Gastroesophageal sphincter (tissue), 4 donors: ENCODE measurements at regions not wholly inside any gene's neighbourhood (a gene's known extent, or its start where the extent isn't known, plus 50 kb on each side); places are given as distances from the start of the nearest gene placed in this dataset.

ENCODE experiments used
- ATAC-seq: fragments of 150-250 bp; one replicate; pipeline ENCODE4 v1.9.1; 2016; ENCODE audit warnings: mild to moderate bottlenecking, moderate library complexity
- H3K27ac ChIP-seq, 4 donors: fragments of 200-600 bp; sonication (generic) in 3 of 4; 1 replicate in 3 of 4; 2 replicates in 1 of 4; pipeline ENCODE4 v1.5.1; 2016 to 2019
- H3K27me3 ChIP-seq: fragments of 200-600 bp; sonication (generic); one replicate; pipeline ENCODE4 v1.5.1; 2019
- H3K36me3 ChIP-seq, 2 donors: fragments of 200-600 bp; sonication (generic); one replicate each; pipeline ENCODE4 v1.5.1; 2019; ENCODE audit warnings: control low read depth in 1 of 2
- H3K4me1 ChIP-seq, 3 donors: fragments of 200-600 bp; sonication (generic); 1 replicate in 2 of 3; 2 replicates in 1 of 3; pipeline ENCODE4 v1.5.1; 2016 to 2019; ENCODE audit warnings: control low read depth in 2 of 3
- H3K4me3 ChIP-seq, 2 donors: fragments of 200-600 bp; sonication (generic); one replicate each; pipeline ENCODE4 v1.5.1; 2019; ENCODE audit warnings: mild to moderate bottlenecking in 1 of 2, moderate library complexity in 1 of 2
- H3K9me3 ChIP-seq, 3 donors: fragments of 200-600 bp; sonication (generic); one replicate each; pipeline ENCODE4 v1.5.1; 2017 to 2019; ENCODE audit warnings: control low read depth in 2 of 3
- EP300 ChIP-seq: sonication (generic); formaldehyde crosslinking; IDR thresholded peaks from one replicate; pipeline ENCODE4 v1.6.1; 2017; ENCODE audit warnings: antibody characterized with exemption, mild to moderate bottlenecking
- POLR2A ChIP-seq, 2 donors: fragments of 450-650 bp; IDR thresholded peaks; one replicate each; pipeline ENCODE4 v1.6.1; 2017; ENCODE audit warnings: antibody characterized with exemption in 2 of 2, mild to moderate bottlenecking in 2 of 2, moderate library complexity in 1 of 2
- POLR2AphosphoS5 ChIP-seq: sonication (generic); formaldehyde crosslinking; IDR thresholded peaks from one replicate; pipeline ENCODE4 v1.6.1; 2017; ENCODE audit warnings: antibody characterized with exemption
- WGBS, 2 donors: methylation state at CpG; one replicate each; pipeline ENCODE4 v1.1.5; 2018; ENCODE audit warnings: low coverage in 1 of 2; 5-methylcytosine and 5-hydroxymethylcytosine counted together
- TF ChIP-seq, protein P1 (sequence below), 4 experiments: fragments of 200-600 bp in 2 of 4; fragments of 450-650 bp in 2 of 4; sonication (generic) in 1 of 4; IDR thresholded peaks; one replicate each; pipeline ENCODE4 v1.5.1; 2017 to 2019; ENCODE audit warnings: antibody characterized with exemption in 4 of 4, mild to moderate bottlenecking in 2 of 4, moderate library complexity in 2 of 4

DNA sequence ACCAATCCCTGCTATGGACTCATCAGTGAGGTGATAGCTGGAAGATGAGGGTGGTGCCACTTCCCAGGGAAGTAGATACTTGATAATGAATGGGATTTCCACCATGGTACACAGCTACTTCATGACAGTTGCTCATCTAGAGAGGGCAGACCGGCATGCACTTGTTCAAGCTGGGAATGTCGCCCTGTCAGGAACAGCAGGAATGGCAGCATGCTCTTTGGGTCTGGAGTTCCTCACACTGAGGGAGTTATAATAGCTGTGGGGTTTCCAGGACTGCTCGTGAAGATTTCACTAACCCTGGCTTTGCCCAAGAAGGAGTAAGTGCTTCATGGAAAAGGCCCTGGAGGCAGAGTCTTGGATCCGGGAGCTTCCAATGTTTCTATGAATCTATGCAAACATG is 129.2 kb downstream of the PSMG1 start:
- H3K4me3 ChIP-seq: no peak overlapping the region
- peak overlapping the region in 2 of 4 donors; percentile 49 to 64 for H3K27ac ChIP-seq
- no peak for ATAC-seq
- H3K9me3 ChIP-seq: no peaks in the 10 kb centered on the region
- no peaks in the 10 kb centered on the region for H3K27me3 ChIP-seq
- TF ChIP-seq EP300 (no peak), POLR2A (IDR thresholded peaks at IDR 0.05) (no peak), POLR2AphosphoS5 (no peak)
- TF ChIP-seq, protein P1, sequence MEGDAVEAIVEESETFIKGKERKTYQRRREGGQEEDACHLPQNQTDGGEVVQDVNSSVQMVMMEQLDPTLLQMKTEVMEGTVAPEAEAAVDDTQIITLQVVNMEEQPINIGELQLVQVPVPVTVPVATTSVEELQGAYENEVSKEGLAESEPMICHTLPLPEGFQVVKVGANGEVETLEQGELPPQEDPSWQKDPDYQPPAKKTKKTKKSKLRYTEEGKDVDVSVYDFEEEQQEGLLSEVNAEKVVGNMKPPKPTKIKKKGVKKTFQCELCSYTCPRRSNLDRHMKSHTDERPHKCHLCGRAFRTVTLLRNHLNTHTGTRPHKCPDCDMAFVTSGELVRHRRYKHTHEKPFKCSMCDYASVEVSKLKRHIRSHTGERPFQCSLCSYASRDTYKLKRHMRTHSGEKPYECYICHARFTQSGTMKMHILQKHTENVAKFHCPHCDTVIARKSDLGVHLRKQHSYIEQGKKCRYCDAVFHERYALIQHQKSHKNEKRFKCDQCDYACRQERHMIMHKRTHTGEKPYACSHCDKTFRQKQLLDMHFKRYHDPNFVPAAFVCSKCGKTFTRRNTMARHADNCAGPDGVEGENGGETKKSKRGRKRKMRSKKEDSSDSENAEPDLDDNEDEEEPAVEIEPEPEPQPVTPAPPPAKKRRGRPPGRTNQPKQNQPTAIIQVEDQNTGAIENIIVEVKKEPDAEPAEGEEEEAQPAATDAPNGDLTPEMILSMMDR (IDR thresholded peaks at IDR 0.05): no peak
- no peaks in the 10 kb centered on the region for H3K36me3 ChIP-seq
- H3K4me1 ChIP-seq: peaks cover 0 to 18% (median 0%) of the 10 kb centered on the region in 3 donors
- 83 to 90% methylated on average over 1 to 2 of the region's 4 CpGs for WGBS, 2 donors

DNA sequence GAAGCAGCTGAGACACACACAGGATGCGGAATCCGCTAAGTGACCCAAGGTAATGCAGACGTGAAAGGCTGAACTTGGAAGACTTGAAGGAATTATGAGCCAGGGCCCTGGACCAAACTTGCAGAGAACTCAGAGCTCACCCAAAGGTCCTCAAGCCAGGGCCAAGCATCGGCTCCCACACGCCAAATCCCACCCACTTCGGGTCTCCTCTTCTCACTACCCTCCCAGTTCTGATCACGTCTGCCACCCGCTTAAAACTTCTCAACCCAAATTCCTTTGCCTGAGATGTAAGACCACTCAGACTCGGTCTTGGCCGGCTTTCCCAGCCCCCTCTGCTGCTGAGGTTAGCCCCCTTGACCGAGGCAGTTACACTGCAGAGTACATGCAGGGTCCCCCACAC is 130.1 kb downstream of the PSMG1 start:
- Histone ChIP-seq H3K36me3 (no peaks in the 10 kb centered on the region), H3K27ac (no peak overlapping the region), H3K4me3 (no peak overlapping the region), H3K9me3 (no peaks in the 10 kb centered on the region), H3K27me3 (no peaks in the 10 kb centered on the region), H3K4me1 (peaks cover 0 to 18% (median 0%) of the 10 kb centered on the region in 3 donors)
- TF ChIP-seq POLR2A (IDR thresholded peaks at IDR 0.05): no peak
- TF ChIP-seq, protein P1 (IDR thresholded peaks at IDR 0.05): no peak
- no peak for TF ChIP-seq POLR2AphosphoS5
- TF ChIP-seq EP300: no peak
- WGBS, 2 donors: 81 to 94% methylated on average over 5 to 8 of the region's 11 CpGs
- no peak for ATAC-seq

DNA sequence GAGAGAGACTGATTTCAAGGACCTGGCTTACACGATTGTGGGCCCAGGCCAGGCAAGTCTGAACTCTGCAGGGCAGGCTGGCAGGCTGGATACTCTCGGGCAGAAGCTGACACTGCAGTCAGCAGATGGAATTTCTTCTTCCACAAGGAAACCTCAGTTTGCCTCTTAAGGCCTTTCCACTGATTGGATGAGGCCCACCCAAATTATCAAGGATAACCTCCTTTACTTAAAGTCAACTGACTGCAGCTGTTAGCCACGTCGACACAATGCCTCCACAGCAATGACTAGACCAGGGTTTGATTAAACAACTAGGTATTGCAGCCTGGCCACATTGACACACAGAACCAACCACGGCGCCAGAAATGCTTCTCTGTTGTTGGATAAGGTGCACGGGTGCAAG is 130.5 kb downstream of the PSMG1 start:
- 95 to 100% methylated on average over 1 to 6 of the region's 7 CpGs for WGBS, 2 donors
- Histone ChIP-seq H3K4me1 (peaks cover 0 to 18% (median 0%) of the 10 kb centered on the region in 3 donors), H3K36me3 (no peaks in the 10 kb centered on the region), H3K27ac (no peak overlapping the region), H3K9me3 (no peaks in the 10 kb centered on the region), H3K27me3 (no peaks in the 10 kb centered on the region), H3K4me3 (no peak overlapping the region)
- TF ChIP-seq, protein P1 (IDR thresholded peaks at IDR 0.05): no peak
- TF ChIP-seq POLR2AphosphoS5 (no peak), POLR2A (IDR thresholded peaks at IDR 0.05) (no peak), EP300 (no peak)
- ATAC-seq: no peak

- no peaks in the 10 kb centered on the region for H3K36me3 ChIP-seq
- no peak overlapping the region for H3K27ac ChIP-seq
- no peak for ATAC-seq
- TF ChIP-seq POLR2A (IDR thresholded peaks at IDR 0.05) (no peak), EP300 (no peak), POLR2AphosphoS5 (no peak)
- TF ChIP-seq, protein P1 (IDR thresholded peaks at IDR 0.05): no peak
- 79% methylated on average over 3 of the region's 3 CpGs for WGBS, 2 donors
- no peak overlapping the region for H3K4me3 ChIP-seq
- no peaks in the 10 kb centered on the region for H3K27me3 ChIP-seq
- no peaks in the 10 kb centered on the region for H3K9me3 ChIP-seq
- H3K4me1 ChIP-seq: peaks cover 0 to 18% (median 0%) of the 10 kb centered on the region in 3 donors
Measured at GRCh38 chr21:39051588-39051949, 131.7 kb downstream of the PSMG1 start.

DNA sequence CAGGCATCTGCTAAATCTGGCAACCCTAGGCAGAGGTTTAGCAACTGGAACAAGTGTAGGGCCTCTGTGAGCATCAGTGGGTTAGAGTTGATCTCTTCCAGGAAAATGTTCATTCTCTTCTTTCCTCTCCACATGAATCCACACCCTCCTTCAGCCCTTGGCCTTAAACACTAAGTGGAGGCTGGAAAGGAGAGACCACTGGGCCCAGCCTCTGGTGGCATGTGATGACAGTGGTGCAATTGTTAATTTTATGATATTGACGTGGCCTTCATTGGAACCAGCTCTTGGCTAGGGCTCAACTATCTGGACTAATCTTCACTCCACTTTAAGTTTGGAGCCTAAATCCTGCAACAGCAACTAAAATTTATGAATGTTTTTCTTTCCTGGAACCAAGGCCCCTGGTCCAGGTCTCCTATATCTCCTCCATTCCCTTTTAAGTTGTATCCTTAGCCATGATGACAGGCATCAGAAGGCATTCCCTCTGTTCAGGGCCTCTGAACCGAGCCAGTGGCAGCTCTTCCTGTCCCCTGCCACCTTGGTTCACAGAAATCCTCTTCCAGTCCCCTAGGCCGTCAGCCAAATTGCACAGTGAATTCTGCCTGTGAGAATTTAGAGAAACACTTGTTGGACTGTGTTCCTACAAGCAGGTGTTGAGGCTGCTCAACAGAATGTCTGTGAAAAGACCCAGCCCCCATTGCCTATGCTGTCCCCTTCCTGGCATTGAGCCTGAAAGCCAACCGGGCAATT is 132.2 kb downstream of the PSMG1 start:
- ATAC-seq: no peak
- no peak overlapping the region for H3K27ac ChIP-seq

More for the DNA sequence above, 132.2 kb downstream of the PSMG1 start:
- TF ChIP-seq EP300: no peak
- no peak for TF ChIP-seq POLR2A (IDR thresholded peaks at IDR 0.05)
- no peak for TF ChIP-seq POLR2AphosphoS5
- TF ChIP-seq, protein P1 (IDR thresholded peaks at IDR 0.05): no peak
- no peaks in the 10 kb centered on the region for H3K9me3 ChIP-seq
- peaks cover 0 to 15% (median 0%) of the 10 kb centered on the region in 3 donors for H3K4me1 ChIP-seq
- no peak overlapping the region for H3K4me3 ChIP-seq
- WGBS, 2 donors: 55 to 86% methylated on average over 1 to 2 of the region's 4 CpGs
- no peaks in the 10 kb centered on the region for H3K27me3 ChIP-seq
- H3K36me3 ChIP-seq: no peaks in the 10 kb centered on the region
